ENCODE measurements at regions not wholly inside any gene's neighbourhood (a gene's known extent, or its start where the extent isn't known, plus 50 kb on each side); places are given as distances from the start of the nearest gene placed in this dataset.

- H3K4me3 ChIP-seq (ENCODE audit: low read depth, low read length): no peak overlapping the region
- DNase-seq (ENCODE audit: low read depth): no peak
- TF ChIP-seq MAX (IDR thresholded peaks at IDR 0.05; ENCODE audit: low read depth, low read length) (no peak), MYC (IDR thresholded peaks at IDR 0.05; ENCODE audit: low read depth, low read length) (no peak), CTCF (IDR thresholded peaks at IDR 0.05; ENCODE audit: low read depth, low read length) (no peak), POLR2A (IDR thresholded peaks at IDR 0.05; ENCODE audit: extremely low read depth, insufficient read length) (no peak)
These were observed 149.4 kb upstream of the CHRDL1 start for GRCh38 chrX:110944751-110945675.

- H3K4me3 ChIP-seq (ENCODE audit: low read depth, low read length): no peak overlapping the region
- no peak for DNase-seq (ENCODE audit: low read depth)
- TF ChIP-seq MYC (IDR thresholded peaks at IDR 0.05; ENCODE audit: low read depth, low read length): no peak
- TF ChIP-seq POLR2A (IDR thresholded peaks at IDR 0.05; ENCODE audit: extremely low read depth, insufficient read length): no peak
- TF ChIP-seq CTCF (IDR thresholded peaks at IDR 0.05; ENCODE audit: low read depth, low read length): no peak
- no peak for TF ChIP-seq MAX (IDR thresholded peaks at IDR 0.05; ENCODE audit: low read depth, low read length)
These were observed 148.7 kb upstream of the CHRDL1 start for GRCh38 chrX:110944311-110944750.

GRCh38 chrX:110941906-110942305 lies 146.3 kb upstream of the CHRDL1 start:
- DNase-seq (ENCODE audit: low read depth): no peak
- TF ChIP-seq CTCF (IDR thresholded peaks at IDR 0.05; ENCODE audit: low read depth, low read length) (no peak), POLR2A (IDR thresholded peaks at IDR 0.05; ENCODE audit: extremely low read depth, insufficient read length) (no peak), MAX (IDR thresholded peaks at IDR 0.05; ENCODE audit: low read depth, low read length) (no peak), MYC (IDR thresholded peaks at IDR 0.05; ENCODE audit: low read depth, low read length) (no peak)
- H3K4me3 ChIP-seq (ENCODE audit: low read depth, low read length): no peak overlapping the region

GRCh38 chrX:110938977-110939732 lies 143.5 kb upstream of the CHRDL1 start:
- no peak for DNase-seq (ENCODE audit: low read depth)
- no peak overlapping the region for H3K4me3 ChIP-seq (ENCODE audit: low read depth, low read length)
- TF ChIP-seq POLR2A (IDR thresholded peaks at IDR 0.05; ENCODE audit: extremely low read depth, insufficient read length) (no peak), CTCF (IDR thresholded peaks at IDR 0.05; ENCODE audit: low read depth, low read length) (no peak), MAX (IDR thresholded peaks at IDR 0.05; ENCODE audit: low read depth, low read length) (no peak), MYC (IDR thresholded peaks at IDR 0.05; ENCODE audit: low read depth, low read length) (no peak)

GRCh38 chrX:110924871-110925270 lies 129.3 kb upstream of the CHRDL1 start:
- no peak for DNase-seq (ENCODE audit: low read depth)
- no peak for TF ChIP-seq CTCF (IDR thresholded peaks at IDR 0.05; ENCODE audit: low read depth, low read length)
- TF ChIP-seq POLR2A (IDR thresholded peaks at IDR 0.05; ENCODE audit: extremely low read depth, insufficient read length): no peak
- TF ChIP-seq MAX (IDR thresholded peaks at IDR 0.05; ENCODE audit: low read depth, low read length): no peak
- TF ChIP-seq MYC (IDR thresholded peaks at IDR 0.05; ENCODE audit: low read depth, low read length): no peak
- no peak overlapping the region for H3K4me3 ChIP-seq (ENCODE audit: low read depth, low read length)

Data from NB4 (cell line).